Activated CD4-positive, alpha-beta T cell treated with anti-CD3 and anti-CD28 coated beads, Interleukin-2, amount 10 ng/mL, durations not matched to agents 7 days and 5 days (primary cell): ENCODE measurements at regions not wholly inside any gene's neighbourhood (a gene's known extent, or its start where the extent isn't known, plus 50 kb on each side); places are given as distances from the start of the nearest gene placed in this dataset.

Source experiments
- CTCF ChIA-PET: fragments of 350-600 bp; sonication (Branson Sonifier 250); formaldehyde crosslinking; loops from one replicate; lab custom pipeline; 2021; ENCODE audit warnings: antibody characterized with exemption; lab: Charles Lee
- POLR2A ChIA-PET: fragments of 350-600 bp; sonication (Branson Sonifier 250); formaldehyde crosslinking; loops from one replicate; lab custom pipeline; 2021; ENCODE audit warnings: antibody characterized with exemption; lab: Charles Lee
- DNase-seq: peaks from one replicate; pipeline ENCODE4 v3.0.0-alpha.2; 2020
- H3K27ac Mint-ChIP-seq: one replicate; pipeline ENCODE4 v1.8.0; 2021; ENCODE audit warnings: mild to moderate bottlenecking, moderate library complexity, mixed read lengths
- H3K27me3 Mint-ChIP-seq: one replicate; pipeline ENCODE4 v1.8.0; 2021; ENCODE audit warnings: mixed read lengths
- H3K36me3 Mint-ChIP-seq: one replicate; pipeline ENCODE4 v1.8.0; 2021; ENCODE audit warnings: low read depth, mixed read lengths
- H3K4me1 Mint-ChIP-seq: one replicate; pipeline ENCODE4 v1.8.0; 2021; ENCODE audit warnings: mixed read lengths
- H3K4me3 Mint-ChIP-seq: one replicate; pipeline ENCODE4 v1.8.0; 2021; ENCODE audit warnings: mild to moderate bottlenecking, moderate library complexity, mixed read lengths
- H3K9me3 Mint-ChIP-seq: one replicate; pipeline ENCODE4 v1.8.0; 2021; ENCODE audit warnings: mixed read lengths

- DNase-seq: no peak
- ChIA-PET CTCF (no interaction called here), POLR2A (no interaction called here)
- Mint-ChIP-seq H3K36me3 (no peaks in the 10 kb centered on the region), H3K4me3 (no peak overlapping the region), H3K27ac (no peak overlapping the region), H3K9me3 (no peaks in the 10 kb centered on the region), H3K4me1 (no peaks in the 10 kb centered on the region), H3K27me3 (no peaks in the 10 kb centered on the region)
Observed at GRCh38 chr7:155893664-155894063, 81.4 kb upstream of the SHH start.

- no peaks in the 10 kb centered on the region for H3K9me3 Mint-ChIP-seq
- no peaks in the 10 kb centered on the region for H3K4me1 Mint-ChIP-seq
- no peaks in the 10 kb centered on the region for H3K36me3 Mint-ChIP-seq
- ChIA-PET POLR2A (interaction anchor here (0.6 kb wide), 1 partner anchor 441 kb away, joined by 3 read pairs; no protein-coding TSS in a partner anchor), CTCF (interaction anchor here (0.6 kb wide), 1 partner anchor 961 kb away, joined by 3 read pairs; no protein-coding TSS in a partner anchor)
- H3K27me3 Mint-ChIP-seq: no peaks in the 10 kb centered on the region
- DNase-seq: no peak
- no peak overlapping the region for H3K4me3 Mint-ChIP-seq
- H3K27ac Mint-ChIP-seq: no peak overlapping the region
Observed at GRCh38 chr7:155893176-155893575, 80.9 kb upstream of the SHH start.

GRCh38 chr7:155889636-155890511, 77.6 kb upstream of the SHH start:
- Mint-ChIP-seq H3K4me3 (no peak overlapping the region), H3K27ac (no peak overlapping the region), H3K9me3 (no peaks in the 10 kb centered on the region), H3K27me3 (no peaks in the 10 kb centered on the region), H3K36me3 (no peaks in the 10 kb centered on the region), H3K4me1 (no peaks in the 10 kb centered on the region)
- POLR2A ChIA-PET: interaction anchor here (0.9 kb wide), 1 partner anchor 425 kb away, joined by 3 read pairs; no protein-coding TSS in a partner anchor
- no peak for DNase-seq
- CTCF ChIA-PET: interaction anchor here (1.0 kb wide), 1 partner anchor 11 kb away, joined by 3 read pairs; no protein-coding TSS in a partner anchor

- POLR2A ChIA-PET: no interaction called here
- Mint-ChIP-seq H3K36me3 (no peaks in the 10 kb centered on the region), H3K4me3 (no peak overlapping the region), H3K9me3 (no peaks in the 10 kb centered on the region), H3K27me3 (no peaks in the 10 kb centered on the region), H3K4me1 (no peaks in the 10 kb centered on the region), H3K27ac (no peak overlapping the region)
- CTCF ChIA-PET: no interaction called here
- no peak for DNase-seq
Observed at GRCh38 chr7:155887174-155887525, 74.9 kb upstream of the SHH start.

- CTCF ChIA-PET: no interaction called here
- POLR2A ChIA-PET: no interaction called here
- Mint-ChIP-seq H3K4me1 (no peaks in the 10 kb centered on the region), H3K36me3 (no peaks in the 10 kb centered on the region), H3K27me3 (no peaks in the 10 kb centered on the region), H3K9me3 (no peaks in the 10 kb centered on the region), H3K27ac (no peak overlapping the region), H3K4me3 (no peak overlapping the region)
- DNase-seq: no peak
Observed at GRCh38 chr7:155886391-155887173, 74.3 kb upstream of the SHH start.

- H3K36me3 Mint-ChIP-seq: no peaks in the 10 kb centered on the region
- no peak overlapping the region for H3K27ac Mint-ChIP-seq
- no peaks in the 10 kb centered on the region for H3K27me3 Mint-ChIP-seq
- no peaks in the 10 kb centered on the region for H3K4me1 Mint-ChIP-seq
- no peak overlapping the region for H3K4me3 Mint-ChIP-seq
- no peaks in the 10 kb centered on the region for H3K9me3 Mint-ChIP-seq
- DNase-seq: no peak
- POLR2A ChIA-PET: no interaction called here
- CTCF ChIA-PET: interaction anchor here (0.6 kb wide), 1 partner anchor 14 kb away, joined by 3 read pairs; no protein-coding TSS in a partner anchor
Observed at GRCh38 chr7:155885167-155886155, 73.2 kb upstream of the SHH start.

- no peak for DNase-seq
- Mint-ChIP-seq H3K27me3 (no peaks in the 10 kb centered on the region), H3K36me3 (no peaks in the 10 kb centered on the region), H3K27ac (no peak overlapping the region), H3K4me3 (no peak overlapping the region), H3K9me3 (no peaks in the 10 kb centered on the region), H3K4me1 (no peaks in the 10 kb centered on the region)
- CTCF ChIA-PET: interaction anchor here (0.6 kb wide), 1 partner anchor 13 kb away, joined by 3 read pairs; no protein-coding TSS in a partner anchor
- POLR2A ChIA-PET: no interaction called here
Observed at GRCh38 chr7:155884225-155885166, 72.2 kb upstream of the SHH start.

GRCh38 chr7:155883491-155884224, 71.4 kb upstream of the SHH start:
- no peak overlapping the region for H3K4me3 Mint-ChIP-seq
- H3K4me1 Mint-ChIP-seq: no peaks in the 10 kb centered on the region
- H3K27ac Mint-ChIP-seq: no peak overlapping the region
- H3K36me3 Mint-ChIP-seq: no peaks in the 10 kb centered on the region
- H3K9me3 Mint-ChIP-seq: no peaks in the 10 kb centered on the region
- ChIA-PET POLR2A (no interaction called here), CTCF (no interaction called here)
- no peak for DNase-seq
- no peaks in the 10 kb centered on the region for H3K27me3 Mint-ChIP-seq

- Mint-ChIP-seq H3K4me3 (no peak overlapping the region), H3K27me3 (no peaks in the 10 kb centered on the region), H3K27ac (no peak overlapping the region), H3K4me1 (no peaks in the 10 kb centered on the region), H3K9me3 (no peaks in the 10 kb centered on the region), H3K36me3 (no peaks in the 10 kb centered on the region)
- ChIA-PET POLR2A (no interaction called here), CTCF (no interaction called here)
- no peak for DNase-seq
Observed at GRCh38 chr7:155882596-155882995, 70.3 kb upstream of the SHH start.

GRCh38 chr7:155881471-155882350, 69.4 kb upstream of the SHH start:
- Mint-ChIP-seq H3K9me3 (no peaks in the 10 kb centered on the region), H3K4me1 (no peaks in the 10 kb centered on the region), H3K27me3 (no peaks in the 10 kb centered on the region), H3K36me3 (no peaks in the 10 kb centered on the region), H3K4me3 (no peak overlapping the region), H3K27ac (no peak overlapping the region)
- POLR2A ChIA-PET: no interaction called here
- CTCF ChIA-PET: no interaction called here
- DNase-seq: no peak
